MM.1S (cell line): ENCODE measurements at regions not wholly inside any gene's neighbourhood (a gene's known extent, or its start where the extent isn't known, plus 50 kb on each side); places are given as distances from the start of the nearest gene placed in this dataset.

ENCODE experiments used
- DNase-seq: peaks from one replicate; pipeline ENCODE4 v3.0.0-alpha.2; 2015
- H2AFZ ChIP-seq: fragments of 300-600 bp; sonication (generic); 2 replicates; pipeline ENCODE4 v1.6.0; 2016; ENCODE audit warnings: antibody characterized with exemption, low read length
- H3F3A ChIP-seq: fragments of 300-600 bp; sonication (generic); 2 replicates; pipeline ENCODE4 v1.6.1; 2016; ENCODE audit warnings: mild to moderate bottlenecking, antibody characterized with exemption, low read length, moderate library complexity, mixed read lengths; ENCODE audit not compliant: insufficient read depth
- H3K27ac ChIP-seq: fragments of 300-600 bp; sonication (generic); 2 replicates; pipeline ENCODE4 v1.5.1; 2016; ENCODE audit warnings: mild to moderate bottlenecking, low read length
- H3K27me3 ChIP-seq: fragments of 300-600 bp; sonication (generic); replicated peaks from 2 replicates; pipeline ENCODE4 v1.6.0; 2016; ENCODE audit warnings: low read length; ENCODE audit not compliant: insufficient read depth
- H3K36me3 ChIP-seq: fragments of 300-600 bp; sonication (generic); replicated peaks from 2 replicates; pipeline ENCODE4 v1.6.1; 2016; ENCODE audit warnings: mild to moderate bottlenecking, low read length, mixed read lengths; ENCODE audit not compliant: insufficient read depth
- H3K4me1 ChIP-seq: fragments of 300-600 bp; sonication (generic); 2 replicates; pipeline ENCODE4 v1.6.1; 2016; ENCODE audit warnings: low read length, mixed read lengths
- H3K4me2 ChIP-seq: fragments of 300-600 bp; sonication (generic); 2 replicates; pipeline ENCODE4 v1.6.0; 2016; ENCODE audit warnings: low read depth, low read length
- H3K4me3 ChIP-seq: fragments of 300-600 bp; sonication (generic); 2 replicates; pipeline ENCODE4 v1.5.1; 2016; ENCODE audit warnings: low read length, mixed read lengths
- H3K79me2 ChIP-seq: fragments of 300-600 bp; sonication (generic); 2 replicates; pipeline ENCODE4 v1.6.1; 2016; ENCODE audit warnings: mixed run types, low read length, mixed read lengths
- H3K9ac ChIP-seq: fragments of 300-600 bp; sonication (generic); 2 replicates; pipeline ENCODE4 v1.6.1; 2016; ENCODE audit warnings: low read length, mixed read lengths
- H3K9me2 ChIP-seq: fragments of 300-600 bp; sonication (generic); replicated peaks from 2 replicates; pipeline ENCODE4 v1.6.1; 2016; ENCODE audit warnings: mild to moderate bottlenecking, low read length, mixed read lengths; ENCODE audit not compliant: insufficient read depth
- H3K9me3 ChIP-seq: fragments of 300-600 bp; sonication (generic); replicated peaks from 2 replicates; pipeline ENCODE4 v1.6.1; 2016; ENCODE audit warnings: mild to moderate bottlenecking, low read length, mixed read lengths; ENCODE audit not compliant: insufficient read depth
- H4K20me1 ChIP-seq: fragments of 300-600 bp; sonication (generic); 2 replicates; pipeline ENCODE4 v1.6.1; 2016; ENCODE audit warnings: mild to moderate bottlenecking, low read length, moderate library complexity, mixed read lengths; ENCODE audit not compliant: insufficient read depth
- EZH2 ChIP-seq: fragments of 300-600 bp; sonication (generic); optimal IDR thresholded peaks from 2 replicates; pipeline ENCODE3; 2017; ENCODE audit warnings: low read depth, mild to moderate bottlenecking, antibody characterized with exemption, low read length, mixed read lengths
- EZH2phosphoT487 ChIP-seq: fragments of 300-600 bp; sonication (generic); IDR thresholded peaks from 2 replicates; pipeline ENCODE4 v1.6.1; 2018; ENCODE audit warnings: antibody characterized with exemption, low read length
- TF ChIP-seq, protein P1 (sequence below): fragments of 300-600 bp; sonication (generic); IDR thresholded peaks from 2 replicates; pipeline ENCODE4 v1.5.1; 2016; ENCODE audit warnings: antibody characterized with exemption, low read length, mixed read lengths

DNA sequence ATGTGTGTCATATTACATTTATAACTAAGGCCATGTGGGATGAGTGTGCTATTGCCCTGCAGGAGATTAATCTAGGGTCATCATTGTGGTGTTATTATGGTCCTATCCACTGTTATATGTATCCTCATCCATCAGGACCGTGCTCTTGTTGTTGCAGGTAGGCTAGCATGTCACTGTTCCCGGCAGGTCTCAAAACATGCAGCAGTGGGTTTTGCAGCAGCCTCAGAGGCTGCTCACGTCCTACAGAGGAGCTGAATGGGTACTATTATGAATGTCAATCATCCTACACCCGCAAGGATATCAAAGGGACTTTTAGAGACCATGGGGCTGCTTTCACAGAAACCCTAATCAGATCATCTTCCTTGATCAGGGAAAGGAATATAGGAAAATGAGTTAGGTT is 318.2 kb downstream of the SAMD5 start:
- Histone ChIP-seq H3K9ac (no peak overlapping the region), H3K4me3 (no peak overlapping the region), H3K4me1 (no peaks in the 10 kb centered on the region), H3K36me3 (no peaks in the 10 kb centered on the region), H3K9me2 (no peaks in the 10 kb centered on the region), H3K79me2 (no peaks in the 10 kb centered on the region), H3K4me2 (no peak overlapping the region), H4K20me1 (no peaks in the 10 kb centered on the region), H3K27me3 (no peaks in the 10 kb centered on the region), H3K9me3 (no peaks in the 10 kb centered on the region), H3K27ac (no peak overlapping the region), H3F3A (no peaks in the 10 kb centered on the region), H2AFZ (no peak overlapping the region)
- TF ChIP-seq, protein P1, sequence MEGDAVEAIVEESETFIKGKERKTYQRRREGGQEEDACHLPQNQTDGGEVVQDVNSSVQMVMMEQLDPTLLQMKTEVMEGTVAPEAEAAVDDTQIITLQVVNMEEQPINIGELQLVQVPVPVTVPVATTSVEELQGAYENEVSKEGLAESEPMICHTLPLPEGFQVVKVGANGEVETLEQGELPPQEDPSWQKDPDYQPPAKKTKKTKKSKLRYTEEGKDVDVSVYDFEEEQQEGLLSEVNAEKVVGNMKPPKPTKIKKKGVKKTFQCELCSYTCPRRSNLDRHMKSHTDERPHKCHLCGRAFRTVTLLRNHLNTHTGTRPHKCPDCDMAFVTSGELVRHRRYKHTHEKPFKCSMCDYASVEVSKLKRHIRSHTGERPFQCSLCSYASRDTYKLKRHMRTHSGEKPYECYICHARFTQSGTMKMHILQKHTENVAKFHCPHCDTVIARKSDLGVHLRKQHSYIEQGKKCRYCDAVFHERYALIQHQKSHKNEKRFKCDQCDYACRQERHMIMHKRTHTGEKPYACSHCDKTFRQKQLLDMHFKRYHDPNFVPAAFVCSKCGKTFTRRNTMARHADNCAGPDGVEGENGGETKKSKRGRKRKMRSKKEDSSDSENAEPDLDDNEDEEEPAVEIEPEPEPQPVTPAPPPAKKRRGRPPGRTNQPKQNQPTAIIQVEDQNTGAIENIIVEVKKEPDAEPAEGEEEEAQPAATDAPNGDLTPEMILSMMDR = no peak
- no peak for TF ChIP-seq EZH2
- TF ChIP-seq EZH2phosphoT487 = no peak
- no peak for DNase-seq

GRCh38 chr6:147829418-147829817 is 320.9 kb downstream of the SAMD5 start:
- TF ChIP-seq, protein P1 = no peak
- TF ChIP-seq EZH2 (no peak), EZH2phosphoT487 (no peak)
- Histone ChIP-seq H3F3A (no peaks in the 10 kb centered on the region), H3K9me2 (no peaks in the 10 kb centered on the region), H3K27ac (no peak overlapping the region), H3K27me3 (no peaks in the 10 kb centered on the region), H2AFZ (no peak overlapping the region), H3K4me2 (no peak overlapping the region), H3K4me3 (no peak overlapping the region), H3K4me1 (no peaks in the 10 kb centered on the region), H3K36me3 (no peaks in the 10 kb centered on the region), H3K9me3 (no peaks in the 10 kb centered on the region), H3K79me2 (no peaks in the 10 kb centered on the region), H3K9ac (no peak overlapping the region), H4K20me1 (no peaks in the 10 kb centered on the region)
- no peak for DNase-seq

DNA sequence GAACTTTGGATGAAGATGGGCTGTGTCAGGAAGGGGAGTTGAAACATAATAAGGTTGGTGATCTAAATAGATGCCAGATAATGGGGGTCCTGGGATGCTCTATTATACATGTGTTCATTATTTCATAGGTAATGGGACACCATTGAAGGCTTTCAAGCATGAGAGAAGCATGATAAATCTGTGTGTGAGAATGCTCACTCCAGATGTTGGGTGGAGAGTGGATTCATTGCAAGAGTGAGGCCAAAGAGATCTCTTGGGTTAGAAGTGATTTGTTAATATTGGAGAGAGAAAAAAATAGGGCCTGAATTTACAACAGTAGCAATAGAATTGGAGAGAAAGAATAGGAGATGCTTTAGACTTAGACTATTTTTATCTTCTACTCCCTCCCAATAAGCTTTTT is 321.3 kb downstream of the SAMD5 start:
- Histone ChIP-seq H3K4me2 (no peak overlapping the region), H2AFZ (no peak overlapping the region), H3K9ac (no peak overlapping the region), H4K20me1 (no peaks in the 10 kb centered on the region), H3K4me1 (no peaks in the 10 kb centered on the region), H3K4me3 (no peak overlapping the region), H3K36me3 (no peaks in the 10 kb centered on the region), H3K9me2 (no peaks in the 10 kb centered on the region), H3K79me2 (no peaks in the 10 kb centered on the region), H3F3A (no peaks in the 10 kb centered on the region), H3K9me3 (no peaks in the 10 kb centered on the region), H3K27me3 (no peaks in the 10 kb centered on the region), H3K27ac (no peak overlapping the region)
- TF ChIP-seq EZH2 (no peak), EZH2phosphoT487 (no peak)
- TF ChIP-seq, protein P1 = no peak
- no peak for DNase-seq
